Neural progenitor cell (in vitro differentiated cells): ENCODE measurements at regions not wholly inside any gene's neighbourhood (a gene's known extent, or its start where the extent isn't known, plus 50 kb on each side); places are given as distances from the start of the nearest gene placed in this dataset.
"Not testable (repeated sequence)": the region's sequence is repeated elsewhere in the genome, so short reads cannot be mapped to it uniquely, and the experiment has no call there.

ENCODE experiments used
- EZH2 ChIP-seq: fragments of 200-600 bp; sonication (generic); IDR thresholded peaks from 2 replicates; pipeline ENCODE4 v1.6.1; 2017; ENCODE audit warnings: antibody characterized with exemption, mild to moderate bottlenecking, moderate library complexity
- TF ChIP-seq, protein P1 (sequence below): fragments of 200-600 bp; sonication (generic); IDR thresholded peaks from 2 replicates; pipeline ENCODE4 v1.5.1; 2017; ENCODE audit warnings: antibody characterized with exemption, mild to moderate bottlenecking

DNA sequence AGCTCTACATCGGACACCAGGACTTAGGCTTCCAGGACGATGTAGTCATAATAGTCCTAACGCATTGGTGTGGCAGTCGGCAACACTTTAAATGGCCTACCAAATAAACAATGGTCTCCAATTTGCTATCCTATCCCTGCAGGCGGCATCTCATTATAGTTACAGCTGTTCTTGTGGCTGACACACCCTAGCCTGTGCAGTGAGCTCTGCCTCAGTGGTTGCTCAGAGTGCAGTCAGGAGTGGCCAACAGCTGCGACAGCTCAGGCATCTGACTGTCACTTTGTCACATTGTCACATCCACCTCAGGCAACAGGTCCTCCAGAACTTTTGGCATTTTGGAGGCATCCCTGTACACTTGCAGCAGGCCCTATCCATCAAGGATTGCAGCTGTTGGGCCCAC, 77.9 kb downstream of the OR4M2 start:
- TF ChIP-seq EZH2: not testable (repeated sequence)
- TF ChIP-seq, protein P1, sequence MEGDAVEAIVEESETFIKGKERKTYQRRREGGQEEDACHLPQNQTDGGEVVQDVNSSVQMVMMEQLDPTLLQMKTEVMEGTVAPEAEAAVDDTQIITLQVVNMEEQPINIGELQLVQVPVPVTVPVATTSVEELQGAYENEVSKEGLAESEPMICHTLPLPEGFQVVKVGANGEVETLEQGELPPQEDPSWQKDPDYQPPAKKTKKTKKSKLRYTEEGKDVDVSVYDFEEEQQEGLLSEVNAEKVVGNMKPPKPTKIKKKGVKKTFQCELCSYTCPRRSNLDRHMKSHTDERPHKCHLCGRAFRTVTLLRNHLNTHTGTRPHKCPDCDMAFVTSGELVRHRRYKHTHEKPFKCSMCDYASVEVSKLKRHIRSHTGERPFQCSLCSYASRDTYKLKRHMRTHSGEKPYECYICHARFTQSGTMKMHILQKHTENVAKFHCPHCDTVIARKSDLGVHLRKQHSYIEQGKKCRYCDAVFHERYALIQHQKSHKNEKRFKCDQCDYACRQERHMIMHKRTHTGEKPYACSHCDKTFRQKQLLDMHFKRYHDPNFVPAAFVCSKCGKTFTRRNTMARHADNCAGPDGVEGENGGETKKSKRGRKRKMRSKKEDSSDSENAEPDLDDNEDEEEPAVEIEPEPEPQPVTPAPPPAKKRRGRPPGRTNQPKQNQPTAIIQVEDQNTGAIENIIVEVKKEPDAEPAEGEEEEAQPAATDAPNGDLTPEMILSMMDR: not testable (repeated sequence)
